NK-92 treated with Interleukin-12 subunit alpha and Interleukin-12 subunit beta, amount 100 ng/mL, for 24 hours (cell line): ENCODE measurements at regions not wholly inside any gene's neighbourhood (a gene's known extent, or its start where the extent isn't known, plus 50 kb on each side); places are given as distances from the start of the nearest gene placed in this dataset.

Source experiments
- DNase-seq: peaks from one replicate; lab custom pipeline; 2025; lab: John Stamatoyannopoulos, UW

- DNase-seq = no peak
These were observed 123.4 kb upstream of the CXCL14 start for GRCh38 chr5:135702191-135702590.

GRCh38 chr5:135700731-135701130 is 121.9 kb upstream of the CXCL14 start:
- DNase-seq = no peak

- no peak for DNase-seq
These were observed 119.2 kb upstream of the CXCL14 start for GRCh38 chr5:135697959-135698345.

GRCh38 chr5:135697251-135697958 is 118.6 kb upstream of the CXCL14 start:
- DNase-seq = no peak

GRCh38 chr5:135696317-135696716 is 117.5 kb upstream of the CXCL14 start:
- no peak for DNase-seq

GRCh38 chr5:135695656-135696313 is 117.0 kb upstream of the CXCL14 start:
- DNase-seq = no peak

GRCh38 chr5:135694906-135695305 is 116.1 kb upstream of the CXCL14 start:
- no peak for DNase-seq

- DNase-seq = no peak
These were observed 115.2 kb upstream of the CXCL14 start for GRCh38 chr5:135694012-135694411.

GRCh38 chr5:135693371-135693955 is 114.7 kb upstream of the CXCL14 start:
- DNase-seq = no peak

- no peak for DNase-seq
These were observed 112.3 kb upstream of the CXCL14 start for GRCh38 chr5:135691044-135691443.

GRCh38 chr5:135690466-135690865 is 111.7 kb upstream of the CXCL14 start:
- no peak for DNase-seq

GRCh38 chr5:135689506-135689905 is 110.7 kb upstream of the CXCL14 start:
- DNase-seq = no peak

- DNase-seq = no peak
These were observed 109.6 kb upstream of the CXCL14 start for GRCh38 chr5:135688385-135688784.

GRCh38 chr5:135683189-135683588 is 104.4 kb upstream of the CXCL14 start:
- no peak for DNase-seq

GRCh38 chr5:135680713-135681112 is 101.9 kb upstream of the CXCL14 start:
- no peak for DNase-seq

- DNase-seq = no peak
These were observed 100.0 kb upstream of the CXCL14 start for GRCh38 chr5:135678640-135679268.

GRCh38 chr5:135671966-135672365 is 93.2 kb upstream of the CXCL14 start:
- DNase-seq = no peak

- DNase-seq = no peak
These were observed 92.4 kb upstream of the CXCL14 start for GRCh38 chr5:135671052-135671705.

GRCh38 chr5:135670588-135670987 is 91.8 kb upstream of the CXCL14 start:
- DNase-seq = no peak

- DNase-seq = no peak
These were observed 90.6 kb upstream of the CXCL14 start for GRCh38 chr5:135669416-135669815.

GRCh38 chr5:135667673-135668072 is 88.9 kb upstream of the CXCL14 start:
- DNase-seq = no peak

- DNase-seq = no peak
These were observed 88.4 kb upstream of the CXCL14 start for GRCh38 chr5:135667204-135667603.
